ENCODE measurements at regions not wholly inside any gene's neighbourhood (a gene's known extent, or its start where the extent isn't known, plus 50 kb on each side); places are given as distances from the start of the nearest gene placed in this dataset.

- DNase-seq (ENCODE audit: low spot score), result no peak
These were observed 543.8 kb upstream of the SLIT2 start for GRCh38 chr4:19707876-19708275.

GRCh38 chr4:19703391-19703790 lies 548.3 kb upstream of the SLIT2 start:
- DNase-seq (ENCODE audit: low spot score), result no peak

GRCh38 chr4:19700992-19701391 lies 550.7 kb upstream of the SLIT2 start:
- no peak for DNase-seq (ENCODE audit: low spot score)

GRCh38 chr4:19698961-19699360 lies 552.7 kb upstream of the SLIT2 start:
- DNase-seq (ENCODE audit: low spot score), result no peak

- DNase-seq (ENCODE audit: low spot score), result no peak
These were observed 556.9 kb upstream of the SLIT2 start for GRCh38 chr4:19694812-19695211.

- DNase-seq (ENCODE audit: low spot score), result no peak
These were observed 557.7 kb upstream of the SLIT2 start for GRCh38 chr4:19693936-19694570.

GRCh38 chr4:19689511-19689910 lies 562.2 kb upstream of the SLIT2 start:
- no peak for DNase-seq (ENCODE audit: low spot score)

GRCh38 chr4:19686456-19686855 lies 565.2 kb upstream of the SLIT2 start:
- no peak for DNase-seq (ENCODE audit: low spot score)

GRCh38 chr4:19684084-19684483 lies 567.6 kb upstream of the SLIT2 start:
- no peak for DNase-seq (ENCODE audit: low spot score)

- DNase-seq (ENCODE audit: low spot score), result no peak
These were observed 568.3 kb upstream of the SLIT2 start for GRCh38 chr4:19683426-19683825.

- DNase-seq (ENCODE audit: low spot score), result no peak
These were observed 574.5 kb upstream of the SLIT2 start for GRCh38 chr4:19677211-19677610.

GRCh38 chr4:19675172-19675811 lies 576.4 kb upstream of the SLIT2 start:
- DNase-seq (ENCODE audit: low spot score), result no peak

GRCh38 chr4:19659101-19659500 lies 592.6 kb upstream of the SLIT2 start:
- no peak for DNase-seq (ENCODE audit: low spot score)

- no peak for DNase-seq (ENCODE audit: low spot score)
These were observed 593.8 kb upstream of the SLIT2 start for GRCh38 chr4:19657856-19658255.

- DNase-seq (ENCODE audit: low spot score), result no peak
These were observed 596.0 kb upstream of the SLIT2 start for GRCh38 chr4:19655666-19656065.

GRCh38 chr4:19650903-19651864 lies 600.5 kb upstream of the SLIT2 start:
- no peak for DNase-seq (ENCODE audit: low spot score)

- DNase-seq (ENCODE audit: low spot score), result no peak
These were observed 606.1 kb upstream of the SLIT2 start for GRCh38 chr4:19645589-19645988.

GRCh38 chr4:19636451-19636850 lies 615.3 kb upstream of the SLIT2 start:
- no peak for DNase-seq (ENCODE audit: low spot score)

- no peak for DNase-seq (ENCODE audit: low spot score)
These were observed 619.9 kb upstream of the SLIT2 start for GRCh38 chr4:19631814-19632213.

- DNase-seq (ENCODE audit: low spot score), result no peak
These were observed 627.8 kb upstream of the SLIT2 start for GRCh38 chr4:19623866-19624265.

- DNase-seq (ENCODE audit: low spot score), result no peak
These were observed 636.5 kb upstream of the SLIT2 start for GRCh38 chr4:19615086-19615689.

- DNase-seq (ENCODE audit: low spot score), result no peak
These were observed 637.5 kb upstream of the SLIT2 start for GRCh38 chr4:19614171-19614570.

GRCh38 chr4:19596342-19596741 lies 655.4 kb upstream of the SLIT2 start:
- no peak for DNase-seq (ENCODE audit: low spot score)

All from HuH-7.5 (cell line).